ENCODE measurements at regions not wholly inside any gene's neighbourhood (a gene's known extent, or its start where the extent isn't known, plus 50 kb on each side); places are given as distances from the start of the nearest gene placed in this dataset.

- DNase-seq (ENCODE audit: low read depth) = no peak
Measured at GRCh38 chr7:25557379-25557917, 329.2 kb upstream of the NPVF start.

GRCh38 chr7:25557930-25558329, 329.6 kb upstream of the NPVF start:
- DNase-seq (ENCODE audit: low read depth) = no peak

- DNase-seq (ENCODE audit: low read depth) = no peak
Measured at GRCh38 chr7:25558605-25559004, 330.3 kb upstream of the NPVF start.

GRCh38 chr7:25559581-25560367, 331.5 kb upstream of the NPVF start:
- DNase-seq (ENCODE audit: low read depth) = no peak

- DNase-seq (ENCODE audit: low read depth) = no peak
Measured at GRCh38 chr7:25562673-25563182, 334.4 kb upstream of the NPVF start.

- DNase-seq (ENCODE audit: low read depth) = no peak
Measured at GRCh38 chr7:25565002-25565401, 336.7 kb upstream of the NPVF start.

- DNase-seq (ENCODE audit: low read depth) = peak; percentile 13
Measured at GRCh38 chr7:25565949-25566348, 337.7 kb upstream of the NPVF start.

GRCh38 chr7:25567430-25567829, 339.1 kb upstream of the NPVF start:
- no peak for DNase-seq (ENCODE audit: low read depth)

- DNase-seq (ENCODE audit: low read depth) = no peak
Measured at GRCh38 chr7:25569765-25570164, 341.5 kb upstream of the NPVF start.

GRCh38 chr7:25572423-25572822, 344.1 kb upstream of the NPVF start:
- no peak for DNase-seq (ENCODE audit: low read depth)

GRCh38 chr7:25574828-25575227, 346.5 kb upstream of the NPVF start:
- no peak for DNase-seq (ENCODE audit: low read depth)

GRCh38 chr7:25575634-25576033, 347.3 kb upstream of the NPVF start:
- no peak for DNase-seq (ENCODE audit: low read depth)

- no peak for DNase-seq (ENCODE audit: low read depth)
Measured at GRCh38 chr7:25578991-25579777, 350.9 kb upstream of the NPVF start.

GRCh38 chr7:25579778-25580075, 351.4 kb upstream of the NPVF start:
- DNase-seq (ENCODE audit: low read depth) = no peak

GRCh38 chr7:25580141-25580540, 351.9 kb upstream of the NPVF start:
- DNase-seq (ENCODE audit: low read depth) = no peak

- DNase-seq (ENCODE audit: low read depth) = no peak
Measured at GRCh38 chr7:25583621-25584020, 355.3 kb upstream of the NPVF start.

- DNase-seq (ENCODE audit: low read depth) = no peak
Measured at GRCh38 chr7:25584112-25584938, 356.0 kb upstream of the NPVF start.

- DNase-seq (ENCODE audit: low read depth) = no peak
Measured at GRCh38 chr7:25586513-25586912, 358.2 kb upstream of the NPVF start.

- DNase-seq (ENCODE audit: low read depth) = no peak
Measured at GRCh38 chr7:25594122-25594521, 365.8 kb upstream of the NPVF start.

- DNase-seq (ENCODE audit: low read depth) = no peak
Measured at GRCh38 chr7:25594728-25595127, 366.4 kb upstream of the NPVF start.

GRCh38 chr7:25595996-25596395, 367.7 kb upstream of the NPVF start:
- no peak for DNase-seq (ENCODE audit: low read depth)

GRCh38 chr7:25596443-25596842, 368.2 kb upstream of the NPVF start:
- DNase-seq (ENCODE audit: low read depth) = no peak
